GM19463 (cell line): ENCODE measurements at regions not wholly inside any gene's neighbourhood (a gene's known extent, or its start where the extent isn't known, plus 50 kb on each side); places are given as distances from the start of the nearest gene placed in this dataset.

Experiments
- ATAC-seq: cut with Tn5 transposase; IDR thresholded peaks from one replicate; pipeline ENCODE4 v1.9.1; 2021; ENCODE audit warnings: mild to moderate bottlenecking, moderate library complexity; ENCODE audit not compliant: unreplicated experiment

DNA sequence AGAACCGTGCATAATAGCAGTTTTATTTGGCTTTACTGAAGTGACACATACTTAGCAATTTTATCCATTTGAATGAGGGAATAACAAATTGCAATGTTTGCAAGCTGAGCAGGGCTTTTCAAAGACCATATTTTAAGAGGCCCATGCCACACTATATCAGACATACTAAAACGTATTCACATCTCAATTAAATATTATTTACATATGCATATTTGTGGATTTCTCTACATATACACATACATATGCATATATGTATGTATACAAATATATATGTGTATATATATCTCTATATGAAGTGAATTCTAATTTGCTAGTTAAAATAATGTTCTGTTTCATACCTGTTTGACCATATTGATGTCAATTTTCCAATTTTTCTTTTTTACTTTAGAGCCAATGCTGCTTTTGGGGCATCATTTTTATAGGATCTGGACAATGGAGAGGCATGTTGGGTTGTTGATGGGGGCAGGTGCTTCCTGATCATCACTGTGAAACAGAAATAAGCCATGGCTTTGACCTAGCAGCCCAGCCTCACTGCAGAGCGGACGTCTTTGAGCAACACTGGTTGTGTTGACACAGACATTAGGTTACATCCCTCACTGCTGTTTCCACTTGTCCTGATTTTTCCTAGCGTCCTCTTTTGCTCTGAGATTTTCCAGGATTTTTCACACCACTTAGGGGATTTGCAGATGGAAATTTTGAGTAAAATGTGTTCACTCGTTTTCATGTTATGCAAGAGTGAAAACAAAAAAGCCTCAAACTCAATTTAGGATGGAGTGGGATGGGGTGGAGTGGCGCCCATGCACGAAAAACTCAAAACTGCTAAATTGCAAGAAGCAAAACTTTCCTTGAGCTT, 56.9 kb downstream of the RDH14 start:
- ATAC-seq: no peak

DNA sequence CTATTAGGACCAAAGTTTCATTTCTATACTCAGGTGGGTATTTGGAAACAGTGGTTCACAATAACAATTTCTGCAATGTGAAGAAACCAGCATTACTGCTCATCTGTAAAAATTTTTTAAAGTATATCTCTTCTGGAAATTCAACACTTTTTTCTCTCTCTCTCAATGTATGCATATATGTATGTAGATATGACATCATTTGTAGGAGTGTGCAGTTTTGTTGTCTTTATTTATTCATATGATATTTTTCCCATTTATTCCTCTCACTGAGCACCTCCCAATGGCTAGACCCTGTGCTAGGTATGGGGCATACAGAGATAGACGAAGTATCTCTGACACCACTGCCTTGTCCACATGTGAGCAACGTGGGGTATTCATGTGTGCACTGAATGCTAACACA, 58.3 kb downstream of the RDH14 start:
- no peak for ATAC-seq

DNA sequence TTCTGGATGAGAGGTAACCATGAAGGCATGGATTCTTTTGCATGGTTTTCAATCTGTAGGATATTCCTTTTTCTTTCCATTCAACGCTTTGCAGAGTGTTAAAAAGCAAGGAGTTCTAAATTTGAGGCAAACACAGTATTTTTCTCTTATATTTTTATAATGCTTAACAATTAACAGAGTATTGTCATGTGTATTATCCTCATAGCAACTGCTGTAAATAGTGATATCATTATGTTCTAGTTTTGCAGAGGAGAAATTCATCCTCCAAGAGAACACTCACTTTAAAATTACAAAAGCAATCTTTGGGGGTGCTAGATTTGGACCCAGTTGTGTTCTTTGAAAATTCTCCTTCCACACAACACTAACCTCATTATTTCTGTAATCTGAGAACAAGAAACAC, 58.7 kb downstream of the RDH14 start:
- ATAC-seq: no peak

DNA sequence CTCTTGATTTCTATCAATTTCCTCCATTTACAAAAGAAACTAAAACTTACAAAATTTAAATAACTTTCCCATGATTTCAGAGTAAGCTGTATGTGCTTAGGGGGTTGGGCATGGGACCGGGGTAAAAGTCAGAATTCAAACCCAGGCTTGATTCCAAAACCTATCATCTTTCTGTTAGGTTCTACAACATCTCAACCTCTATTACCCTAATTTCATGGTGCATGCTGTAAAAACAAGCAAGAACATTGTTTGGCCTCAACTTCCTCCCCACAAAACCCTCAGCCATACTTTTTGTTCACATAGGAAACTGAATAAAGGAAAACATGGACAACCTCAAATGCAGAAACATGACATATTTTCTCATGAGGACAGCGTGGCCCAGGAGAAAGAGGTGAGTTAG, 59.3 kb downstream of the RDH14 start:
- ATAC-seq: no peak

DNA sequence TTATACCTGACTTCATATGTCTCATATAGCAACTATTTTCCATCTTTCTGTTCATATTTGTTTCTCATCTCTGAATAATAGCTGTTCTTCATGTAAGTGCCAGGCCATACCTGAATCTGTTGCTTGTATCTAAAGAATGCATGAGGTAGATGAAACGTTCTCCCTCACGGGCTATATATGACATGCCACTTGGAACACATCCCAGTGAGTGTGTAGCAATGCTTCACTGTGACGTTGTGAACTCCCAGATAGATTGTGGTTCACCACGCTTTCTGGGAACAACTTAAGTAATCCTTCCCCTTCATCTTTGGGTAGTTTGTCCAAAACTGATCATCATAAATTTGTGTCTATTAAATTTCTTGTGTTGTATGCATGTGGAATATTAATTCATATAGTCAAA, 60.1 kb downstream of the RDH14 start:
- no peak for ATAC-seq

DNA sequence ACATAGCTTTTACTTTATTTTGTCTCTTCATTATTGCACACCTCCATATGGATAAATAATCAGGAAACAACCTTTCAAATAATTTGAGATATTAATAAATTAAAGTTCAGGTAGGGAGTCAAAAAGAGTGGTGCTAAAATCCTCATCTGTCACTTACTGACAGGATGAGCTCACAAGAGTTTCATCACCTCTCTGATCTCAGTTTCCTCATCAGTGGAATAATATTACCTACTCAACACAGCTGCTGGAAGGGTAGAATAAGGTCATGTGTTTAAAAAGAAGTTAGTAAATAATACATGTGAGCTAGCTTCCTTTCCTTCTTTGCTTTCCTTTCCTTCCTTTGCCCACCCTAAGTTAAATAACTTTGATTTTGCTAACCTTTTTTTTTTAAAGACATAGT, 61.9 kb downstream of the RDH14 start:
- ATAC-seq: no peak

DNA sequence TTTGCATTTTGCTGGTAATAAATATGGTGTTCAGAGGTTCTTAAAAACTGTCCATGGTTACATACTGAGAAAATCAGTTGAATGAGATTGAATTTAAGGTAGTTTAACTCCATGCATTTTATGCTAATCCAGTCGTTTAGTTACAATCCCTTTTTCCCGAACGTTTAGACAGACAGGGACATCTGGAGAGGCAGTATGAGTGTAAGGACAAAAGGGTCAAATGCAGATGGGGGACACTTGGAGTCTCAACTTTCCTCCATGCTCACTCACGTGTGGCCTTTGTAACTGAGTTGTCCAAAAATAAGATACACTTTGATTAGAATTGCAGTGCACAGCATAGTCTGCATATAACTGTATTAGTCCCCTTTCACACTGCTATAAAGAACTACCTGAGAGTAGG, 63.9 kb downstream of the RDH14 start:
- ATAC-seq: no peak

DNA sequence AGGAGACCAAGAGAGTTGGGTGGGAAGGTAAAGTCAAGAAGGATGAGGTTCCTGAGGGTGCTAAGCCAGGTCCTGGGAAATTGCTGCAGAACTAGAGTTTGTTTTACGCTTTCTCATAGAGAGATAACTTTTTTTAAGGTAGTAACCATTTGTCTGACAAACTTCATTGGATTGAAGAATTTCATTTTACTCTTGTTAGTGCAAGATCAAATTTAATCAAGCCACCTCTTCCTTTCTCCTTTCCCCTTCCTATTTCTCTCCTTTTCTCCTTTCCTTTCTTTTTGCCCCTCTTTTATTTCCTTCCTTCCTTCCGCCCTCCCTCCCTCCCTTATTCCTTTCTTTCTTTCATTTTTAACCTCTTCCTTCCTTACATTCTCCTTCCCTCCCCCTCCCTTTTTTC, 65.4 kb downstream of the RDH14 start:
- ATAC-seq: no peak

DNA sequence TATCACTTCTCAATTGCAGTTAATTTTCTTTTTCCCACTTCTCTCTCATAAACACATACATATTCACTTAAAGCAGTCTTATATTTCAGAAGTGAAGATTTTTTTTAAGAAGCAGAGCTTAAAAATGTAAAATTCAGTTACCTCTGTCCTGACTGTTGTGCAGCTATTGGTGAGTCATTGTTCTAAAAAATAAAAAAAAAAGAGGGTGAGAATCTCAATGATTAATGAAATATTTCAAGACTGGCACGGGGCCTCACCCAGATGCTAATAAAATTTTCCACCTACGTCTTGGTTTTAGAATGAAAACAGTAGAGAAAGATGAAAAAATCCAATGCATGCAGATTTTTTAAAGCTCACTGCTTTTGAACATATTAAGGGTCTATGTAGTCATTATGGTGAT, 67.7 kb downstream of the RDH14 start:
- ATAC-seq: no peak

DNA sequence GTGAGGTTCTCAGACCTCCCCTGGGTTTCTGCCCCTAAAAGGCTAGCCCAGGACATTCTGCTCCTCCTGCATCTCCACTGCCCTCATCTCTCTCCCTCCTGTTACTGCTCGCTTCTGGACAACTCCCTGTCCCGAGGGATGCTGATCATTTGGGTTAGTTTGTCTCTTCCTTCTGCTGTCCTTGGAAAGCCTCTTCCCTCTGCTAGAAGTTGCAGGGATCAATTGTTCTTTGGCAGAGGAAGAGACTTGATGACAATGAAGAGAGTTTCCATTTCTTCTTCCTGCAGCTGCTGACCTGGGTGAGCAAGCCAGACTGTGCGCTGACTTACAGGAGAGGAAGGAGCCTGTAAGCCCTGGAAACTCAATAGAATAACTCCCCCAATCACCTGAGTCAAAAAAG, 68.9 kb downstream of the RDH14 start:
- no peak for ATAC-seq

DNA sequence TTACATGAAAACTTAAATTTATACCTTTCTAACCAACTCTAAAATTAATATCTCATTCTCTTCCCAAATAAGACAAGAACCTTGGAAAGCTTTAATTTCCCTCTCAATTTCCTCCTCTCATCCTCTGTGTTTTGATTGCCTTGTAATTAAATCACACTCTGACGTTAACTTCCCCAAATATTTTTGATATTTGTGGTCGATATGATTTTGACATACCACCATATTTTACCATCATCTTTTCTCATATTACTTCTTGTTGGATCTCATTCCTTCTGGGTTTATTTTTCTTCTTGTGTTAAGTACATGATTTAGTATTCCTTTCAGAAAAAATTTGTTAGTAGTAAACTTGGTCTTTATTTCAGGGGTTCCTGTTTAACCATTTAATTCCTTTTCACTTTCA, 69.6 kb downstream of the RDH14 start:
- no peak for ATAC-seq

DNA sequence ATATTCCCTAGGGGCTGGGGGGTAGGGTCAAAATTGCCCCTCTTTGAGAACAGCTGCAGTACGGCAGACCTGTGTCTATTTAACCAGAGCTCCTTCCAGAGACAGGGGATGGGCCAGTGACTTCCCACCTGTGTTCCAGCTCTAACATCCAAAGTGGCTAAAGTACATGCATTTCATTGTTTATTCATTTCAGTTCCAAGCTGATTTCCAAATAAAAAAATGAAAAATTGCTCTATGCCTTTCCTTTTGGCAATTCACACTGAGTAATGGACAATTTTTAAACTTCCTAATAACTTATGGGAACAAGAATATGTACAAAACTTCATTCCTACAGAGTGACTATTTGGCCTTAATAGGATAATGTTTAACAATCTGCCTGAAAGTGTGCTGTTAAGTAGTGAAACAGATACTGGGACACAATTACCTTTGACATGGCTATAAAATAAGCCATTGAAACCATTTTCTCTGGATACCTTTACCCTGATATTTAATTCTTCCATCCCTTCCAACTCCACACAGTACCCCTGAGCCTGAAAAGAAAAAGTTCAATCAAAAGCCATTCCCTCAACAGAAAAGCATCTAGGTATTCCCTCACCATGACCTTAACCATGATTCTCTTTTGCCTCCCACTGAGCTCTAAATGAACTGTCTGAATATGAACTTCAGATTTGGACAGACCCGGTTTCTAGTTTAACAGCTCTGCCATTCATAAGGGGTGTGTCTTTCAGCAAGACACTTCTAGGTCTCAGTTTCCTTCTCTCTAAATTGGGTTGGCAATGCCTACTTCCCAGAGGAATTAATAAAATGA, 73.1 kb downstream of the RDH14 start:
- ATAC-seq: no peak

DNA sequence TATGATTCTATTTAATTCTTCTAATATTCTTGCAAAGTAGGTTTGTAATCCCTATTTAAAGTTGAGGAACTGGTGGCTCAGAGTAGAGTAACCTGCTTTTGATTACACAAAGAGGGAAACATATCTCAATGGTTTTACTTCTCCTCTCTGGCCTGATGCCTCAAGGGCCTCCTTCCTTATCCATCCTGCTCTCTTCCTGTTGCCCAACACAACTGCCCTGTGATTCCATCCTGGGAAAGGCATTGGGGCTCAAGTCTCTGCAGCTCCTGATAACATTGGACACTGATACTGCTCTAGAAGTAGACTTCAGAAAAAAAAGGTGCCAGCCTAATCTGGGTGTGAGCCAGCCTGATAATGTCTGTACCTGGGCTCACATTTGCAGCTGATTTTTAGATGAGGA, 75.8 kb downstream of the RDH14 start:
- ATAC-seq: no peak

DNA sequence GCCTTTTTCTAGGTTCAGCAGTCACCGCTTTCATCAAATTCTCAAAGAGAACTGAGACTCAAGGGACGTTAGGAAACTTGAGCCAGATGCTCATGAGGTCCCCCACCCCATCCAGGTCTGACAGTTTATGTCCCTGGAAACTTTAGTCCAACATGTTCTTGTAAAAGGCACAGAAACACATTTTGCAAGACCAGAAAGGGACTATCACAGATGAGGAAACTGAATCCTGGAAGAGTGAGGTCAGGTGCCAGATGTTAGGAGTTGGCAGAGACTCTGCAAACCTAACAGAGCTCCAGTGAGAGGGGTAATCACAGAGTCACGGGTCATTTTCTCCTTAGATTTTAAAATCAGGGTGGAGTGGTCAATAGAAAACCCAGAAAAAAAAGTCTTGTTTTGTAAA, 76.6 kb downstream of the RDH14 start:
- no peak for ATAC-seq

DNA sequence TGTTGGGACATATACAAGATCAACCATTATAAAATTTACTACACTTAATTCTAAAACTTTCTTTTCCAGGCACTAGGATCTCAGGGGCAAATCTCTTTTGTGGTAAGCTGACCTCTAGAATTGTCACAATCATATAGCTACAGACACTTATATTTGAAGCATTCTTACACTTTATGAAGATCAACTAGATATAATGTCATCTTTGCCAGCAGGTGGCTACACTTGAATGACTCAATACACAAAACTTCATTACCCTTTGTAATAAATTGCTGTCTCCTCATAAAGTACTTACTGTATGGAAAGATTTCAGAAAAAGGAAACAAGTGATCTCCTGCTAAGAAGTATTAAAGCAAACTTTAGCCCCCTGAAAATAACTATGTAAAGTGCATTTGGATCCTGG, 77.8 kb downstream of the RDH14 start:
- ATAC-seq: no peak

DNA sequence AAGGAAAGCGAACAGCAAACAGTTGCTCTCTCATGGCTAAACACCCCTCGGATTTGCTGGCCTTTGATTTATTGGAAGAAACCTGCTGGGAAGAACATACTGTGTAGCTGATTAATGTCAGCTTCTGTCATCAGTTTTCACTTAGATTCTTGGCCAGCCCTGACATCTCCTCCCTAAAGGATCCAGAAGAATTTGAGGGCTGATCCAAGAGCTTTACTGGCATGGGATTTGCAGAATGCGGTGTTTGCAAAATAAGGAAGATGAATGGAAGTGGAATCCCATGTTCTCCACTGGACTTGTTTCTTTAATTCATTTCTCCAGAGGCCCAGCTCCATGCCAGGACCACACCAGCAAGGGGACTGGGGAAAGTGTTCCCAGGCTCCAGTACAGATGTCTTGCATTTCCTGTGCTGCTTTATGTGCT, 80.5 kb downstream of the RDH14 start:
- no peak for ATAC-seq

DNA sequence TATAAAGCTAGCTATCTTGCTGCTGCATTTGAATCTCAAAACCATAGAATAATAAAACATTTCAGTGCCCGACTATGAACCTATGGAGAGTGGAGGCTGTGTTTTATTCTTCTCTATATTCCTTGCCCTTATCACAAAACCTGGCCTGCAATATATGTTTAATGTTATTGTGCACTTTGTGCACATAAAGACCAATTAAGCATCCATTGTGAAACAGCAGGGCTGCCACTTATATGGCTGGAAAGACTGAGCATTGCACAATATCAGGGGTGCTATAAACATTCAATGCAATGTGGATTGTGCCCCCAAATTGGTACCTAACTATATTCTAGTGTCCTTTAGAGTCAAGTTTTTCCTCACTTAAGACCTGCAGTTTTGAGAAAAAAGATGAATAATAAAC, 83.2 kb downstream of the RDH14 start:
- ATAC-seq: no peak

DNA sequence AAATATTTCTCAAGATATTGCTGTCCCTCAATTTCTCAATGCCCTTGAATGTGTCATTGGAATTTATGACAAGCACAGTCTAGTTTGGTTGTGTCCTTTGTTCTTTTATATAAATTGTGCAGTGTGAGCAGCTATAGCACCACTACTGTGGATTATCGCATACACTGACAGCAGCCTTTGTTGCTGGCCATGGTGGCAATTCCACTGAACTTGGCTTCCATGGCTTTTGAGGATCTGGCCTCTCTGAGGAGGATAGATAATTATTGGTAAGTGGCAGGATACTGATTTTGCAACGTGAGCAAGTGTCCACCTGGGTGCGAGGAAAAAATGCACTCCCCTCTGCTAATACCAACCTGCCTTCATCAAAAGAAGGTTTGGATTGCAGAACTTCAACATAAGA, 84.0 kb downstream of the RDH14 start:
- ATAC-seq: no peak

DNA sequence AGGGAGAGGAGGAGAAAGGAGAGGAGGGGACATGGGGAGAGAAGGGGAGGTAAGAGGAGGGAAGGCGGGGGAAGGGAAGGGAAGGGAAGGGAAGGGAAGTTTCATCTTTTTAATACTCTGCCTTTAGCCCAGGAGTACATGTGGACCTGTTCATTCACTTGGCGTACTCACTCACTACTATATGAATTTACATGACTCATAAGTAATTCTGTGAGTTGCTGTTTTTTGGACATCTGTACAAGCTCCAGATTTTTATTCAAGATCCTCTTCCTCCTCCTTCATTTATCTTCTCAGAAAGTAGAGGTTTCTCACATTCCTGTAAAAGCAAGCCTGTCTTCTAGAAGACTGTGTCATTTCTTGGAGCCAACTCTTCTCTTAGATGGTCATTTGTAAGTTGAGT, 84.6 kb downstream of the RDH14 start:
- no peak for ATAC-seq

DNA sequence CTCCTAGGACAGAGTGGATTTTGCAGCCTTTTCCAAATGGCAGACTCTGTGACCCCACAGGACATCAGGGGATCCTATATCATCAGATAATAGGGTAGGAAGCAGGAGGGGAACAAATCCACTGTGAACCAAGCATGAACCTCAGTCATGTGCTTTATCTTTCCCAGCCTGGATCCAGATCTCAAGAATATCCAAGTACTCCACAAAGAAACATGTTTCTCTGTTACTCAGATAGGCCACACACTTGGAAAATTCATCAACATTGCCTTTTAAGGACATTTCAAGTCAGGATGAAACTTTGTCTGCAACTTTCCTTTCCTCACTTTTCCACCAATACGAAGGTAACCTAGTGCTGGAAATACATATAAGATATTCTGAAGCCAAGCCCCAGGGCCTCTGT, 85.8 kb downstream of the RDH14 start:
- no peak for ATAC-seq

DNA sequence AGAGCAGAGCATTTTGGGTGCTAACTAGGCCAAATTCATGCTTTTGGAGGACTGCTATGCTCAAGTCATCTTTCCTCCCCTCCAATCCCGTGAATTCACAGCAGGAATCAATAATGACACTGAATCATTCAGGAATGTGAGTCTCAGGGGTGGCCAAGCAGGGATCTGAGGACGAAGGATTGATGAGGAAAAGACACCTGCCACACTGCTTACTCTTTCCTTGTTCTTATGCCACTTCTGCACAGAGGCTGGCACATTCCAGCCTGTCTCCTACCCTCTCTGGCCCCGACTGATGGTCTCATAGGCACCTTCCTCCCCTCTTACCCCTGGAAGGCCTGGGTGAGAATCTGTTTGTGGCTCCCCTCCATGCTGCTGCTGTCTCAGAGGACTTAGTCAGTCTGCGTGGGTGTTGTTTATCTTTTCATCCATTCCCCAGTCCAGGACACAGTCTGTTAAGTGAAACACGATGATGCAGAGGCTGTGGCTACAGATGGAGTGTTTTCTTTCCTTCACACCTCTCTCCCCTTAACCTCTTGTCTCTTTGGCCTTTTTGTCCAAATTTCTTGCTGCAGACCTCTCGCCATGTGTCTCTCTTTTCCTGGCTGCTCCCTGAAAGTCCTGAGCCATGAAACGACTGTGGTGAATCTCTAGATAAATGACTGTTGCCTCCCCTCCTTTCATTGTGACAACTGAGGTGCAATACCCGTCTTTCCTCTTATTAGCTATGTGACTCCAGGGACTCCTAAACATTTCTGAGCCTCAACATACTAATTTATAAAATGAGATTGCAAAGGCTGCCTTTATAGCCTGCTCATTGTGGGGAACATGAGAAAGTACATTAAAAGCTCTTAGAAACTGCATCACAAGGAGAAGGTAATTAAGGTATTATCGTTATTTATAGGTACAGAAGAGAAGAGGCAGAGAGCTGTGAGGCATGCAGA, 86.9 kb downstream of the RDH14 start:
- ATAC-seq: no peak
